Activated B cell treated with CpG ODN at 0.5 μM for 24 hours (primary cell): ENCODE measurements at regions not wholly inside any gene's neighbourhood (a gene's known extent, or its start where the extent isn't known, plus 50 kb on each side); places are given as distances from the start of the nearest gene placed in this dataset.

Experiments used
- ATAC-seq: fragments of 200-7000 bp; cut with Tn5 transposase; one replicate; pipeline ENCODE4 v1.10.0; 2021; ENCODE audit warnings: low read depth, mild to moderate bottlenecking, moderate library complexity
- CTCF ChIA-PET: fragments of 350-600 bp; sonication (Branson Sonifier 250); formaldehyde crosslinking; loops from one replicate; lab custom pipeline; 2021; ENCODE audit warnings: antibody characterized with exemption; lab: Charles Lee
- POLR2A ChIA-PET: fragments of 350-600 bp; sonication (Branson Sonifier 250); formaldehyde crosslinking; loops from one replicate; lab custom pipeline; 2021; ENCODE audit warnings: antibody characterized with exemption; lab: Charles Lee
- DNase-seq: peaks from one replicate; pipeline ENCODE4 v3.0.0; 2022
- H3K27ac Mint-ChIP-seq: one replicate; pipeline ENCODE4 v1.8.0; 2020; ENCODE audit warnings: mixed read lengths
- H3K27me3 Mint-ChIP-seq: one replicate; pipeline ENCODE4 v1.8.0; 2021; ENCODE audit warnings: mixed read lengths
- H3K36me3 Mint-ChIP-seq: one replicate; pipeline ENCODE4 v1.8.0; 2021; ENCODE audit warnings: low read depth, mixed read lengths
- H3K4me1 Mint-ChIP-seq: one replicate; pipeline ENCODE4 v1.8.0; 2021; ENCODE audit warnings: mixed read lengths
- H3K4me3 Mint-ChIP-seq: one replicate; pipeline ENCODE4 v1.8.0; 2020; ENCODE audit warnings: mild to moderate bottlenecking, mixed read lengths
- H3K9me3 Mint-ChIP-seq: one replicate; pipeline ENCODE4 v1.8.0; 2020; ENCODE audit warnings: mixed read lengths
- intact Hi-C: fragments of 100-400 bp; cut with micrococcal nuclease; formaldehyde crosslinking; loops from one replicate; pipeline ENCODE4 v1.15.1; 2024
- TF ChIP-seq, protein P1 (sequence below): fragments of 200-600 bp; IDR thresholded peaks from one replicate; pipeline ENCODE4 v1.8.0; 2022; ENCODE audit warnings: antibody characterized with exemption, mild to moderate bottlenecking

DNA sequence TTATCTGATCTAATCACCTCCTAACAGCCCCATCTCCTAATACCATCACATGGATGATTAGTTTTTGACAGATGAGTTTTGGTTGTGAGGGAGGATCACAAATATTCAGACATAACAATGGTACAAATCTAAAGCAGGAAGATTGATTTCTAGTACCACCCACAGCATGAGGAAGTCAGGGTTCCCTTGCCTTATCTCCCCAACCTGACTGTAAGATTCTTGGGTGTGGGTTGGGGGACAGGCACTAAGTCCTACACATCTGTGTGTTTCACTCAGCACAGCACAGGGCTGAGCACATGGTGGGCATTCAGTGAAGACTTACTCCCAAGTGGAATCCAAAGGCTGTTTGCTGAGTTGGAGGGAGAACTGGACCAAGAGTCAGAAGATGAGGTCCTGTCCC lies 93.8 kb upstream of the CXCR4 start:
- Mint-ChIP-seq H3K27ac (peak overlapping the region; percentile 97), H3K36me3 (peaks cover 4% of the 10 kb centered on the region), H3K4me3 (no peak overlapping the region), H3K4me1 (peaks cover 97% of the 10 kb centered on the region), H3K9me3 (peaks cover 7% of the 10 kb centered on the region), H3K27me3 (no peaks in the 10 kb centered on the region)
- POLR2A ChIA-PET: interaction anchor here (0.5 to 5.1 kb wide), 14 partner anchors 10 to 226 kb away, joined by 3 to 146 read pairs (median 18); partner anchors contain the start of genes CXCR4 and DARS1
- no peak for DNase-seq
- ATAC-seq: no peak
- TF ChIP-seq, protein P1, sequence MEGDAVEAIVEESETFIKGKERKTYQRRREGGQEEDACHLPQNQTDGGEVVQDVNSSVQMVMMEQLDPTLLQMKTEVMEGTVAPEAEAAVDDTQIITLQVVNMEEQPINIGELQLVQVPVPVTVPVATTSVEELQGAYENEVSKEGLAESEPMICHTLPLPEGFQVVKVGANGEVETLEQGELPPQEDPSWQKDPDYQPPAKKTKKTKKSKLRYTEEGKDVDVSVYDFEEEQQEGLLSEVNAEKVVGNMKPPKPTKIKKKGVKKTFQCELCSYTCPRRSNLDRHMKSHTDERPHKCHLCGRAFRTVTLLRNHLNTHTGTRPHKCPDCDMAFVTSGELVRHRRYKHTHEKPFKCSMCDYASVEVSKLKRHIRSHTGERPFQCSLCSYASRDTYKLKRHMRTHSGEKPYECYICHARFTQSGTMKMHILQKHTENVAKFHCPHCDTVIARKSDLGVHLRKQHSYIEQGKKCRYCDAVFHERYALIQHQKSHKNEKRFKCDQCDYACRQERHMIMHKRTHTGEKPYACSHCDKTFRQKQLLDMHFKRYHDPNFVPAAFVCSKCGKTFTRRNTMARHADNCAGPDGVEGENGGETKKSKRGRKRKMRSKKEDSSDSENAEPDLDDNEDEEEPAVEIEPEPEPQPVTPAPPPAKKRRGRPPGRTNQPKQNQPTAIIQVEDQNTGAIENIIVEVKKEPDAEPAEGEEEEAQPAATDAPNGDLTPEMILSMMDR: no peak
- intact Hi-C loops: no loop called here
- CTCF ChIA-PET: no interaction called here

DNA sequence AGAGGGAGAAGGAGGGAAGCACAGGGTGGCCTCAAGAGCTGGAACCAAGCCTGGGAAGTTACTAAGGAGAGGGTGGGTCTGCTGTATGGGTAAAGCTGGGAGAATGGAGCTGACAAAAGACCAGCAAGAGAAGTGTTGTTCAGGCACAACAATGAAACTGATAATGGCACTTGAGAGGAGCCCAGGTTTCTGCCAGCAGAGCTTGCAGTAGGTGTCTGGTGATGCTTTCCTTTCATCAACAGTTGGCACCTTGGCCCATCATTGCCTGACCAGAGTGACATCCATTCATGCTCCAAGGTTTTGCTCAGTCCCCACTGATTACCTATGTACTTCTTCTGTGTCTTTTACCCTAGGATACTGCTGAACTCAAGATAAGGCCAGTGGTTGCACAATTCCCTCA lies 92.9 kb upstream of the CXCR4 start:
- H3K36me3 Mint-ChIP-seq: peaks cover 4% of the 10 kb centered on the region
- no peaks in the 10 kb centered on the region for H3K27me3 Mint-ChIP-seq
- H3K4me3 Mint-ChIP-seq: peak overlapping the region; percentile 42
- H3K4me1 Mint-ChIP-seq: peaks cover 99% of the 10 kb centered on the region
- TF ChIP-seq, protein P1: no peak
- intact Hi-C loops: no loop called here
- peak overlapping the region; percentile 97 for H3K27ac Mint-ChIP-seq
- ChIA-PET CTCF (interaction anchor here (0.5 kb wide), 1 partner anchor 297 kb away, joined by 4 read pairs; no protein-coding TSS in a partner anchor), POLR2A (interaction anchor here (0.9 to 5.1 kb wide), 9 partner anchors 11 to 225 kb away, joined by 3 to 146 read pairs (median 15); partner anchors contain the start of genes CXCR4 and DARS1)
- H3K9me3 Mint-ChIP-seq: peaks cover 7% of the 10 kb centered on the region
- no peak for ATAC-seq
- no peak for DNase-seq

DNA sequence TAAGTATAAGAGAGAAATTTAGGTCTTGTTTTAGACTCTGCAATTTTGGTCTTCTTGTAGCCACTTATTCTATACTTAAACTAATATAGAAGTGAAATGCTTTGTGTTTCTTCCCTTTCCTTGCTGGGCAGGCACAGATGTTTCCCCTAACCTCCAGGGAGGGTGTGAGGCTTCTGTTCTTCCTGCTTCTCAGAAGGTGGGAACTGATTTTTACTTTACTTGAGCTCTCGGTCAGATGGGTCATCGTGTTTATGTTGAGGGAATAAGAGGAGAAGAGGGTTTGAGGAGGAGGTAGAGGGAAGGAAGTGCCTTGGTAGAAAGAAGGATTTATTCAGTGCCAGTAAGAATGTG lies 92.5 kb upstream of the CXCR4 start:
- CTCF ChIA-PET: interaction anchor here (1.0 kb wide), 1 partner anchor 35 kb away, joined by 3 read pairs; no protein-coding TSS in a partner anchor
- Mint-ChIP-seq H3K9me3 (peaks cover 7% of the 10 kb centered on the region), H3K27ac (peak overlapping the region; percentile 97), H3K4me1 (peaks cover 99% of the 10 kb centered on the region), H3K4me3 (peak overlapping the region; percentile 42), H3K36me3 (peaks cover 4% of the 10 kb centered on the region), H3K27me3 (no peaks in the 10 kb centered on the region)
- POLR2A ChIA-PET: interaction anchor here (0.9 to 5.1 kb wide), 7 partner anchors 37 to 225 kb away, joined by 3 to 146 read pairs (median 4); partner anchors contain the start of genes CXCR4 and DARS1
- intact Hi-C loops: no loop called here
- DNase-seq: no peak
- TF ChIP-seq, protein P1: no peak
- no peak for ATAC-seq

DNA sequence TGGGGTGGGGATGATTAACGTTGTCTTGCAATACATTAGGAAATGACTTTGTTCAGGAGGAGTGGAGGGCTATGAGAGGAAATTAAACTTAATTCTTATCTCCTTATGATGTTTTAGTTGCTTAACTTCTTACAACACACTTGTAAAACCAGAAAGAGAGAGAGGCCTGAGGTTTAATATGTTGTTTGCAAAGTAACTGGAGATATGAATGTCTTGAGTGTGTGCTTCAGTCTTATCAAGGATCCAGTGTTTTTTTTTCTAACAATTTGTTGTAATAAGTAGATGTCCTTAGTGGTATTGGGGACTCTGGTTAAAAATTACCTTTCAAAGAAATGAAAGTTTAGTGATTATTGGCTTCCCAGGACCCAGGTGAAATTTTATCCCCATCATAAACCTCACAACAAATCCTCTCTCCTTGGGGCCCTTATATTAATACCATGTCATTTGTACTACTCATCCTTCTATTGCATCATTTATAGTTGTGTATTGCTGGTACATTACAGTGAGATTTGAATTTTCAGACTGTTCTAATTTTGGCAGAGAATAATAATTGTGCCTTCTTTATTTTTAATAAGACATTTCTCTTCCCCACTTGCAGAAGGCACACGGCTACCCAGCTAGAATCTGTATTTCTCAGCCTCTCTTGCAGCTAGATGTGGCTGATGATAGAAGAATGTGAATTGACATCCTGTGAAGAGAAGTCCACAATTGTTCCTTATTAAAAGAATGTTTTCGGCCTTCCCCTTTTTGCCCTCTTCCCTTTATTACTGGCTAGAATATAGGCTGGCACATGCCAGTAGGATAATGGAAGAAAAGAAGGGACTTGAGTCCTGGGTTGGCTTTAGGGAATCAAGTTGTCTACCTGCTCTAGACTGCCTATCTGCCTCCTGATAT lies 91.9 kb upstream of the CXCR4 start:
- H3K27me3 Mint-ChIP-seq: no peaks in the 10 kb centered on the region
- TF ChIP-seq, protein P1: no peak
- intact Hi-C loops: loop anchor here (5.0 kb wide), 3 partner anchors 152 to 213 kb away; no protein-coding TSS in a partner anchor
- H3K27ac Mint-ChIP-seq: peak overlapping the region; percentile 97
- DNase-seq: no peak
- no peak for ATAC-seq
- peak overlapping the region; percentile 25 for H3K4me3 Mint-ChIP-seq
- peaks cover 7% of the 10 kb centered on the region for H3K9me3 Mint-ChIP-seq
- H3K4me1 Mint-ChIP-seq: peaks cover 99% of the 10 kb centered on the region
- ChIA-PET CTCF (interaction anchor here (1.0 kb wide), 1 partner anchor 36 kb away, joined by 3 read pairs; no protein-coding TSS in a partner anchor), POLR2A (interaction anchor here (0.9 to 6.6 kb wide), 8 partner anchors 28 to 224 kb away, joined by 3 to 166 read pairs (median 29); partner anchors contain the start of genes CXCR4 and DARS1)
- H3K36me3 Mint-ChIP-seq: peaks cover 4% of the 10 kb centered on the region
